ENCODE measurements at regions not wholly inside any gene's neighbourhood (a gene's known extent, or its start where the extent isn't known, plus 50 kb on each side); places are given as distances from the start of the nearest gene placed in this dataset.
"Not testable (repeated sequence)": the region's sequence is repeated elsewhere in the genome, so short reads cannot be mapped to it uniquely, and the experiment has no call there.

GRCh38 chr2:16094811-16095210 is 154.5 kb downstream of the MYCN start:
- FAIRE-seq (no peak), DNase-seq (ENCODE audit: low read depth) (no peak)

GRCh38 chr2:16093639-16094529 is 153.5 kb downstream of the MYCN start:
- H3K27me3 ChIP-seq (ENCODE audit: control insufficient read depth, insufficient read depth, low read length), result no peaks in the 10 kb centered on the region
- DNase-seq (ENCODE audit: low read depth) (no peak), FAIRE-seq (no peak)
- H3K4me3 ChIP-seq (ENCODE audit: low read depth, low read length), result no peak overlapping the region
- H3K36me3 ChIP-seq (ENCODE audit: control insufficient read depth, insufficient read depth, low read length), result no peaks in the 10 kb centered on the region
- no peak for TF ChIP-seq CTCF (IDR thresholded peaks at IDR 0.05; ENCODE audit: insufficient read depth, low read length, severe bottlenecking)

More at GRCh38 chr2:16094811-16095210, 154.5 kb downstream of the MYCN start:
- Histone ChIP-seq H3K36me3 (ENCODE audit: control insufficient read depth, insufficient read depth, low read length) (no peaks in the 10 kb centered on the region), H3K4me3 (ENCODE audit: low read depth, low read length) (no peak overlapping the region), H3K27me3 (ENCODE audit: control insufficient read depth, insufficient read depth, low read length) (no peaks in the 10 kb centered on the region)
- TF ChIP-seq CTCF (IDR thresholded peaks at IDR 0.05; ENCODE audit: insufficient read depth, low read length, severe bottlenecking), result no peak

GRCh38 chr2:16092861-16093638 is 152.7 kb downstream of the MYCN start:
- DNase-seq (ENCODE audit: low read depth), result no peak
- Histone ChIP-seq H3K4me3 (ENCODE audit: low read depth, low read length) (no peak overlapping the region), H3K36me3 (ENCODE audit: control insufficient read depth, insufficient read depth, low read length) (no peaks in the 10 kb centered on the region), H3K27me3 (ENCODE audit: control insufficient read depth, insufficient read depth, low read length) (no peaks in the 10 kb centered on the region)
- no peak for FAIRE-seq
- no peak for TF ChIP-seq CTCF (IDR thresholded peaks at IDR 0.05; ENCODE audit: insufficient read depth, low read length, severe bottlenecking)

GRCh38 chr2:16091576-16092282 is 151.4 kb downstream of the MYCN start:
- FAIRE-seq, result no peak
- TF ChIP-seq CTCF (IDR thresholded peaks at IDR 0.05; ENCODE audit: insufficient read depth, low read length, severe bottlenecking), result no peak
- no peaks in the 10 kb centered on the region for H3K36me3 ChIP-seq (ENCODE audit: control insufficient read depth, insufficient read depth, low read length)
- no peak overlapping the region for H3K4me3 ChIP-seq (ENCODE audit: low read depth, low read length)
- H3K27me3 ChIP-seq (ENCODE audit: control insufficient read depth, insufficient read depth, low read length), result no peaks in the 10 kb centered on the region
- no peak for DNase-seq (ENCODE audit: low read depth)

- no peak overlapping the region for H3K4me3 ChIP-seq (ENCODE audit: low read depth, low read length)
- no peaks in the 10 kb centered on the region for H3K36me3 ChIP-seq (ENCODE audit: control insufficient read depth, insufficient read depth, low read length)
- no peak for TF ChIP-seq CTCF (IDR thresholded peaks at IDR 0.05; ENCODE audit: insufficient read depth, low read length, severe bottlenecking)
- no peak for DNase-seq (ENCODE audit: low read depth)
- H3K27me3 ChIP-seq (ENCODE audit: control insufficient read depth, insufficient read depth, low read length), result no peaks in the 10 kb centered on the region
- FAIRE-seq, result peak; percentile 84
These were observed 150.6 kb downstream of the MYCN start for GRCh38 chr2:16090650-16091575.

GRCh38 chr2:16089491-16089890 is 149.1 kb downstream of the MYCN start:
- not testable (repeated sequence) for H3K4me3 ChIP-seq (ENCODE audit: low read depth, low read length); DNase-seq (ENCODE audit: low read depth); FAIRE-seq; H3K27me3 ChIP-seq (ENCODE audit: control insufficient read depth, insufficient read depth, low read length); H3K36me3 ChIP-seq (ENCODE audit: control insufficient read depth, insufficient read depth, low read length)
